Jurkat, Clone E6-1 (cell line): ENCODE measurements at regions not wholly inside any gene's neighbourhood (a gene's known extent, or its start where the extent isn't known, plus 50 kb on each side); places are given as distances from the start of the nearest gene placed in this dataset.

Experiments used
- DNase-seq: peaks from one replicate; pipeline ENCODE4 v3.0.0-alpha.2; 2011; ENCODE audit warnings: low read depth, low spot score
- H3K4me3 ChIP-seq: 2 replicates; pipeline ENCODE4 v1.5.1; 2011; ENCODE audit warnings: mild to moderate bottlenecking, low read length, control low read depth, moderate library complexity

- no peak overlapping the region for H3K4me3 ChIP-seq
- DNase-seq = no peak
Measured at GRCh38 chr11:21897752-21898151, 295.1 kb upstream of the ANO5 start.

- no peak overlapping the region for H3K4me3 ChIP-seq
- no peak for DNase-seq
Measured at GRCh38 chr11:21908211-21908610, 284.7 kb upstream of the ANO5 start.

GRCh38 chr11:21909145-21909544, 283.7 kb upstream of the ANO5 start:
- DNase-seq = no peak
- H3K4me3 ChIP-seq = no peak overlapping the region

- no peak for DNase-seq
- H3K4me3 ChIP-seq = no peak overlapping the region
Measured at GRCh38 chr11:21911061-21911460, 281.8 kb upstream of the ANO5 start.

- DNase-seq = no peak
- no peak overlapping the region for H3K4me3 ChIP-seq
Measured at GRCh38 chr11:21912285-21912684, 280.6 kb upstream of the ANO5 start.

- DNase-seq = no peak
- H3K4me3 ChIP-seq = no peak overlapping the region
Measured at GRCh38 chr11:21921151-21921550, 271.7 kb upstream of the ANO5 start.

- no peak for DNase-seq
- H3K4me3 ChIP-seq = no peak overlapping the region
Measured at GRCh38 chr11:21924262-21924661, 268.6 kb upstream of the ANO5 start.

GRCh38 chr11:21927628-21928027, 265.3 kb upstream of the ANO5 start:
- H3K4me3 ChIP-seq = no peak overlapping the region

GRCh38 chr11:21928847-21929246, 264.0 kb upstream of the ANO5 start:
- no peak for DNase-seq
- no peak overlapping the region for H3K4me3 ChIP-seq

More at GRCh38 chr11:21927628-21928027, 265.3 kb upstream of the ANO5 start:
- DNase-seq = no peak

GRCh38 chr11:21930408-21930807, 262.5 kb upstream of the ANO5 start:
- H3K4me3 ChIP-seq = no peak overlapping the region
- no peak for DNase-seq

- no peak overlapping the region for H3K4me3 ChIP-seq
Measured at GRCh38 chr11:21931436-21932101, 261.3 kb upstream of the ANO5 start.

GRCh38 chr11:21933095-21933494, 259.8 kb upstream of the ANO5 start:
- peak; percentile 2 for DNase-seq
- H3K4me3 ChIP-seq = no peak overlapping the region

More at GRCh38 chr11:21931436-21932101, 261.3 kb upstream of the ANO5 start:
- DNase-seq = no peak

- DNase-seq = no peak
- no peak overlapping the region for H3K4me3 ChIP-seq
Measured at GRCh38 chr11:21944577-21944976, 248.3 kb upstream of the ANO5 start.

- no peak for DNase-seq
- no peak overlapping the region for H3K4me3 ChIP-seq
Measured at GRCh38 chr11:21948876-21949275, 244.0 kb upstream of the ANO5 start.

- DNase-seq = no peak
- no peak overlapping the region for H3K4me3 ChIP-seq
Measured at GRCh38 chr11:21949763-21950413, 243.0 kb upstream of the ANO5 start.

- H3K4me3 ChIP-seq = no peak overlapping the region
- no peak for DNase-seq
Measured at GRCh38 chr11:21963013-21963412, 229.9 kb upstream of the ANO5 start.

- no peak overlapping the region for H3K4me3 ChIP-seq
- no peak for DNase-seq
Measured at GRCh38 chr11:21965221-21965620, 227.7 kb upstream of the ANO5 start.

- no peak for DNase-seq
- no peak overlapping the region for H3K4me3 ChIP-seq
Measured at GRCh38 chr11:21968702-21969101, 224.2 kb upstream of the ANO5 start.

- no peak overlapping the region for H3K4me3 ChIP-seq
- DNase-seq = no peak
Measured at GRCh38 chr11:21969841-21970240, 223.0 kb upstream of the ANO5 start.

GRCh38 chr11:21975242-21975641, 217.6 kb upstream of the ANO5 start:
- DNase-seq = no peak
- no peak overlapping the region for H3K4me3 ChIP-seq

GRCh38 chr11:21976210-21976609, 216.7 kb upstream of the ANO5 start:
- no peak overlapping the region for H3K4me3 ChIP-seq
- no peak for DNase-seq
